CD4-positive, alpha-beta T cell treated with Interleukin-12 subunit alpha and Interleukin-12 subunit beta, for 1 hour (primary cell): ENCODE measurements at regions not wholly inside any gene's neighbourhood (a gene's known extent, or its start where the extent isn't known, plus 50 kb on each side); places are given as distances from the start of the nearest gene placed in this dataset.

Experiments used
- DNase-seq: peaks from one replicate; pipeline ENCODE4 v3.0.0-alpha.2; 2020

- no peak for DNase-seq
These were observed 316.1 kb upstream of the SEL1L start for GRCh38 chr14:81849714-81850113.

GRCh38 chr14:81855007-81855406, 321.4 kb upstream of the SEL1L start:
- DNase-seq = no peak

GRCh38 chr14:81859046-81859445, 325.4 kb upstream of the SEL1L start:
- no peak for DNase-seq

- no peak for DNase-seq
These were observed 334.5 kb upstream of the SEL1L start for GRCh38 chr14:81868172-81868571.

GRCh38 chr14:81871706-81872105, 338.1 kb upstream of the SEL1L start:
- DNase-seq = no peak

- no peak for DNase-seq
These were observed 350.7 kb upstream of the SEL1L start for GRCh38 chr14:81884382-81884781.

- DNase-seq = no peak
These were observed 352.9 kb upstream of the SEL1L start for GRCh38 chr14:81886588-81886987.

- no peak for DNase-seq
These were observed 355.9 kb upstream of the SEL1L start for GRCh38 chr14:81889529-81889928.

- no peak for DNase-seq
These were observed 356.4 kb upstream of the SEL1L start for GRCh38 chr14:81890020-81890419.

GRCh38 chr14:81903477-81903876, 369.8 kb upstream of the SEL1L start:
- no peak for DNase-seq

GRCh38 chr14:81927070-81927469, 393.4 kb upstream of the SEL1L start:
- no peak for DNase-seq

- no peak for DNase-seq
These were observed 398.2 kb upstream of the SEL1L start for GRCh38 chr14:81931828-81932227.

- no peak for DNase-seq
These were observed 402.7 kb upstream of the SEL1L start for GRCh38 chr14:81936348-81936747.

GRCh38 chr14:81936902-81937301, 403.2 kb upstream of the SEL1L start:
- no peak for DNase-seq

- no peak for DNase-seq
These were observed 404.7 kb upstream of the SEL1L start for GRCh38 chr14:81938341-81938740.

- DNase-seq = no peak
These were observed 407.0 kb upstream of the SEL1L start for GRCh38 chr14:81940651-81941050.

- no peak for DNase-seq
These were observed 408.4 kb upstream of the SEL1L start for GRCh38 chr14:81942071-81942470.

GRCh38 chr14:81946375-81946774, 412.7 kb upstream of the SEL1L start:
- no peak for DNase-seq

- no peak for DNase-seq
These were observed 413.5 kb upstream of the SEL1L start for GRCh38 chr14:81946834-81947798.

- DNase-seq = no peak
These were observed 419.3 kb upstream of the SEL1L start for GRCh38 chr14:81952917-81953316.

- DNase-seq = no peak
These were observed 419.8 kb upstream of the SEL1L start for GRCh38 chr14:81953419-81953818.

- DNase-seq = no peak
These were observed 421.5 kb upstream of the SEL1L start for GRCh38 chr14:81955123-81955522.

- DNase-seq = no peak
These were observed 427.1 kb upstream of the SEL1L start for GRCh38 chr14:81960781-81961180.

GRCh38 chr14:81963846-81964245, 430.2 kb upstream of the SEL1L start:
- no peak for DNase-seq

GRCh38 chr14:81970307-81970706, 436.7 kb upstream of the SEL1L start:
- no peak for DNase-seq
